B cell (primary cell): ENCODE measurements at regions not wholly inside any gene's neighbourhood (a gene's known extent, or its start where the extent isn't known, plus 50 kb on each side); places are given as distances from the start of the nearest gene placed in this dataset.
"Not testable (repeated sequence)": the region's sequence is repeated elsewhere in the genome, so short reads cannot be mapped to it uniquely, and the experiment has no call there.

Experiments
- ATAC-seq: fragments of 200-7000 bp; cut with Tn5 transposase; one replicate; pipeline ENCODE4 v1.10.0; 2021; ENCODE audit warnings: low read depth, mild to moderate bottlenecking, moderate number of reproducible peaks, moderate library complexity
- CTCF ChIA-PET: fragments of 350-600 bp; sonication (Branson Sonifier 250); formaldehyde crosslinking; loops from one replicate; lab custom pipeline; 2021; ENCODE audit warnings: antibody characterized with exemption, inconsistent platforms; lab: Charles Lee
- POLR2A ChIA-PET: fragments of 350-600 bp; sonication (Branson Sonifier 250); formaldehyde crosslinking; loops from one replicate; lab custom pipeline; 2021; ENCODE audit warnings: antibody characterized with exemption; lab: Charles Lee
- DNase-seq: peaks from one replicate; pipeline ENCODE4 v3.0.0; 2013
- H2AFZ ChIP-seq: 2 replicates; pipeline ENCODE4 v1.6.1; 2012; ENCODE audit warnings: mild to moderate bottlenecking, low read depth, low read length; ENCODE audit not compliant: insufficient read depth, poor library complexity, severe bottlenecking
- H3K27ac ChIP-seq, 2 donors: 1 replicate in 1 of 2; 2 replicates in 1 of 2; pipeline ENCODE4 v1.5.1; 2012 to 2013; ENCODE audit warnings: low read length in 2 of 2, mild to moderate bottlenecking in 2 of 2, moderate library complexity in 1 of 2
- H3K27me3 ChIP-seq, 4 experiments: fragments of 200-600 bp in 1 of 4; sonication (generic) in 1 of 4; replicated peaks in 1 of 4; 1 replicate in 2 of 4; 2 replicates in 2 of 4; pipeline versions ENCODE4 v1.6.1 to v1.7.0; 2013 to 2016; ENCODE audit warnings: low read length in 3 of 4, mild to moderate bottlenecking in 2 of 4, mixed read lengths in 1 of 4, moderate library complexity in 1 of 4; ENCODE audit not compliant: insufficient read depth in 4 of 4, control insufficient read depth in 3 of 4; ENCODE audit errors: control extremely low read depth in 1 of 4
- H3K36me3 ChIP-seq, 2 experiments: replicated peaks in 1 of 2; 1 replicate in 1 of 2; 2 replicates in 1 of 2; pipeline versions ENCODE4 v1.6.1 to v1.7.1; 2013; ENCODE audit warnings: low read length in 1 of 2; ENCODE audit not compliant: insufficient read depth in 2 of 2, control insufficient read depth in 1 of 2; ENCODE audit errors: control extremely low read depth in 1 of 2, extremely low read depth in 1 of 2
- H3K4me1 ChIP-seq, 2 donors: fragments of 200-600 bp in 1 of 2; sonication (generic) in 1 of 2; 1 replicate in 1 of 2; 2 replicates in 1 of 2; pipeline versions ENCODE4 v1.5.1 to v1.6.1; 2013 to 2017; ENCODE audit warnings: low read length in 2 of 2; ENCODE audit not compliant: control insufficient read depth in 2 of 2, insufficient read depth in 2 of 2
- H3K4me2 ChIP-seq: replicated peaks from 2 replicates; pipeline ENCODE3; 2012; ENCODE audit warnings: mild to moderate bottlenecking, low read depth, low read length; ENCODE audit not compliant: poor library complexity, severe bottlenecking
- H3K4me3 ChIP-seq, 5 experiments: fragments of 200-600 bp in 1 of 5; sonication (generic) in 1 of 5; 1 replicate in 3 of 5; 2 replicates in 2 of 5; pipeline versions ENCODE4 v1.5.1 to v1.7.0; 2011 to 2016; ENCODE audit warnings: low read length in 4 of 5, mild to moderate bottlenecking in 4 of 5, low read depth in 2 of 5, control low read depth in 1 of 5, moderate library complexity in 1 of 5; ENCODE audit not compliant: insufficient read depth in 1 of 5; ENCODE audit errors: control extremely low read depth in 1 of 5, extremely low read depth in 1 of 5
- H3K79me2 ChIP-seq: fragments of 200-600 bp; sonication (generic); one replicate; pipeline ENCODE4 v1.6.0; 2016; ENCODE audit warnings: low read length; ENCODE audit not compliant: control insufficient read depth, insufficient read depth
- H3K9ac ChIP-seq: fragments of 200-600 bp; sonication (generic); 2 replicates; pipeline ENCODE4 v1.6.1; 2017; ENCODE audit warnings: mild to moderate bottlenecking, low read length, moderate library complexity
- H3K9me3 ChIP-seq, 3 donors: one replicate each; pipeline versions ENCODE4 v1.6.1 to v1.7.1; 2013; ENCODE audit warnings: low read length in 2 of 3; ENCODE audit not compliant: control insufficient read depth in 2 of 3, insufficient read depth in 1 of 3; ENCODE audit errors: control extremely low read depth in 1 of 3
- H4K20me1 ChIP-seq: 2 replicates; pipeline ENCODE4 v1.6.0; 2012; ENCODE audit warnings: mild to moderate bottlenecking, low read length; ENCODE audit not compliant: insufficient read depth, control insufficient read depth, poor library complexity, severe bottlenecking
- H3K27ac Mint-ChIP-seq: one replicate; pipeline ENCODE4 v1.8.0; 2021; ENCODE audit warnings: mixed read lengths
- H3K27me3 Mint-ChIP-seq: one replicate; pipeline ENCODE4 v1.8.0; 2021; ENCODE audit warnings: mixed read lengths
- H3K4me1 Mint-ChIP-seq: one replicate; pipeline ENCODE4 v1.8.0; 2021; ENCODE audit warnings: mixed read lengths
- H3K4me3 Mint-ChIP-seq: one replicate; pipeline ENCODE4 v1.8.0; 2021; ENCODE audit warnings: mixed read lengths
- H3K9me3 Mint-ChIP-seq: one replicate; pipeline ENCODE4 v1.8.0; 2022; ENCODE audit warnings: mixed read lengths; ENCODE audit not compliant: insufficient read depth
- EZH2 ChIP-seq: IDR thresholded peaks from 2 replicates; pipeline ENCODE4 v1.6.1; 2012; ENCODE audit warnings: borderline replicate concordance, low read depth, mild to moderate bottlenecking, moderate library complexity, low read length; ENCODE audit not compliant: insufficient read depth, poor library complexity, severe bottlenecking
- WGBS: methylation state at CpG from one replicate; pipeline ENCODE4 v1.1.5; 2013; ENCODE audit warnings: missing lambda C conversion rate; ENCODE audit not compliant: insufficient coverage; 5-methylcytosine and 5-hydroxymethylcytosine counted together
- intact Hi-C: fragments of 100-400 bp; cut with micrococcal nuclease; formaldehyde crosslinking; loops from one replicate; pipeline ENCODE4 v1.10.0; 2022
- TF ChIP-seq, protein P1 (sequence below): fragments of 200-600 bp; IDR thresholded peaks from one replicate; pipeline ENCODE4 v1.8.0; 2022; ENCODE audit warnings: antibody characterized with exemption, mild to moderate bottlenecking

DNA sequence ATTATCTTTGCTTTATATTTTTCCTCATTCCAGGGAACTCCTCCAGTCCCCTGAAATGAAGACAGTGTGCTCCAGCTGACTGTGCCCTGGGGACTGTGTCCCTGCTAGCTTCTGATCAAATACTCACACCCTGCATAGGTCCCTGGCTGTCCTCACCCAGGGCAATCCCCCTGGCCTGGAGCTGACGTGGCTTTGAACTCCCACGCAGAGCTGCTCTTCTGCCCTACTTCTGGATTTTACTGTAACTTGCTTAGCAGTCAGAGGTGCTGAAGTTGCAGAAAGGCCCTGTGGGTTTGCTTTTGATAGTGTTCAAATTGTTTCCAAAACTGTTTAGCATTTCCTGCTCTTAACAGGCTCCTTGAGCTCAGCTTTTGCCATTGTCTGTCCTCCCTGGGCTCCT lies 186.5 kb downstream of the FASLG start:
- Histone ChIP-seq H3K4me3 (no peak overlapping the region), H3K27ac (no peak overlapping the region), H4K20me1 (no peaks in the 10 kb centered on the region), H3K79me2 (no peaks in the 10 kb centered on the region), H2AFZ (no peak overlapping the region), H3K27me3 (no peaks in the 10 kb centered on the region), H3K36me3 (no peaks in the 10 kb centered on the region), H3K4me1 (no peaks in the 10 kb centered on the region), H3K4me2 (no peak overlapping the region), H3K9me3 (no peaks in the 10 kb centered on the region), H3K9ac (no peak overlapping the region)
- no peak overlapping the region for H3K4me3 Mint-ChIP-seq
- ATAC-seq (no peak), DNase-seq (no peak)
- CTCF ChIA-PET, result interaction anchor here (0.8 to 1.6 kb wide), 2 partner anchors 19 to 102 kb away, joined by 3 to 4 read pairs; no protein-coding TSS in a partner anchor
- intact Hi-C loops, result no loop called here
- H3K27me3 Mint-ChIP-seq, result no peaks in the 10 kb centered on the region
- 67% methylated on average over 2 of the region's 2 CpGs for WGBS
- no peaks in the 10 kb centered on the region for H3K9me3 Mint-ChIP-seq
- no peaks in the 10 kb centered on the region for H3K4me1 Mint-ChIP-seq
- TF ChIP-seq, protein P1, sequence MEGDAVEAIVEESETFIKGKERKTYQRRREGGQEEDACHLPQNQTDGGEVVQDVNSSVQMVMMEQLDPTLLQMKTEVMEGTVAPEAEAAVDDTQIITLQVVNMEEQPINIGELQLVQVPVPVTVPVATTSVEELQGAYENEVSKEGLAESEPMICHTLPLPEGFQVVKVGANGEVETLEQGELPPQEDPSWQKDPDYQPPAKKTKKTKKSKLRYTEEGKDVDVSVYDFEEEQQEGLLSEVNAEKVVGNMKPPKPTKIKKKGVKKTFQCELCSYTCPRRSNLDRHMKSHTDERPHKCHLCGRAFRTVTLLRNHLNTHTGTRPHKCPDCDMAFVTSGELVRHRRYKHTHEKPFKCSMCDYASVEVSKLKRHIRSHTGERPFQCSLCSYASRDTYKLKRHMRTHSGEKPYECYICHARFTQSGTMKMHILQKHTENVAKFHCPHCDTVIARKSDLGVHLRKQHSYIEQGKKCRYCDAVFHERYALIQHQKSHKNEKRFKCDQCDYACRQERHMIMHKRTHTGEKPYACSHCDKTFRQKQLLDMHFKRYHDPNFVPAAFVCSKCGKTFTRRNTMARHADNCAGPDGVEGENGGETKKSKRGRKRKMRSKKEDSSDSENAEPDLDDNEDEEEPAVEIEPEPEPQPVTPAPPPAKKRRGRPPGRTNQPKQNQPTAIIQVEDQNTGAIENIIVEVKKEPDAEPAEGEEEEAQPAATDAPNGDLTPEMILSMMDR, result no peak
- TF ChIP-seq EZH2, result no peak
- H3K27ac Mint-ChIP-seq, result no peak overlapping the region
- POLR2A ChIA-PET, result no interaction called here

DNA sequence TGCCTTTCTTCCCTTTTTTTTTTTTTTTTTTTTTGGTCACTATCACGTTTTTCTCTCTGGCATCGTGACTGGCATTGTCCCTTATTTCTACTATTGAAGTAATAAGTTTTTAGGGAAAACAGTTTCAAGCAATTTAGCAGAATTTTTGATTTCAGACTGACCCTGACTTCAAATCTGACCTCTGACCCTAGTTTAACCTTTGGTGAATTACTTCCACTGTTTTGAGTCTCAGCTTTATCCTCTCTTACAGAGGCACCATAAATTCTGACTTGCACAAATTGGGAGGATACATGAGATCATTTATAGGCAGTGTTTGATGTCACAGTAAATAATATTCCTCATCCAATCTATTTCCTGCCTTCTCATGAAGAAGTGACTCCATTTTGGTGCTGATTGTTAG lies 187.0 kb downstream of the FASLG start:
- WGBS, result no CpG with 5 or more reads among the region's 2 CpGs
- intact Hi-C loops, result no loop called here
- Histone ChIP-seq H4K20me1 (no peaks in the 10 kb centered on the region), H3K4me2 (no peak overlapping the region), H3K27me3 (no peaks in the 10 kb centered on the region), H3K9ac (no peak overlapping the region), H3K4me1 (no peaks in the 10 kb centered on the region), H3K9me3 (no peaks in the 10 kb centered on the region), H3K79me2 (no peaks in the 10 kb centered on the region), H3K4me3 (no peak overlapping the region), H2AFZ (no peak overlapping the region), H3K27ac (no peak overlapping the region), H3K36me3 (no peaks in the 10 kb centered on the region)
- TF ChIP-seq, protein P1, result no peak
- no peak for TF ChIP-seq EZH2
- H3K27ac Mint-ChIP-seq, result no peak overlapping the region
- H3K4me1 Mint-ChIP-seq, result no peaks in the 10 kb centered on the region
- ATAC-seq (no peak), DNase-seq (no peak)
- H3K27me3 Mint-ChIP-seq, result no peaks in the 10 kb centered on the region
- ChIA-PET POLR2A (no interaction called here), CTCF (interaction anchor here (0.7 to 0.8 kb wide), 3 partner anchors 9 to 1073 kb away, joined by 3 to 6 read pairs (median 5); no protein-coding TSS in a partner anchor)
- H3K4me3 Mint-ChIP-seq, result no peak overlapping the region
- H3K9me3 Mint-ChIP-seq, result no peaks in the 10 kb centered on the region

DNA sequence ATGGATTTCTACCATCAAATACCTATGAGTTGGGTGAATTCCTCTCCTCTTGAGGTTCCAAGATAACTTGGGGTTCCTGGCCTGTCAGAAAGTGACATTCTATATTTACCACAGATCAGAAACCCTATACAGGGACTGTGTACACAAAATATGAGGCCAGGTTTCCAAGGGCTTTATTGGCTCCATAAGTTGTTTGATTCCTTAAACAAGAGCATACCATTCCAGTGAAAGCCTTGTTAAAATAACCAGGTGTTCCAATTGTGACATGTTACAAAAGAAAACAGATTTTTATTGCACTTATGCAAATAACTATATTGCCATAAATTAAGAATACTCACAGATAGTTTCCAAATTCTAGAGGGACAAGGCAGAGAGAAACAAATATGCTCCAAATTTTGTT lies 188.9 kb downstream of the FASLG start:
- intact Hi-C loops, H3K4me1 ChIP-seq, H3K27ac Mint-ChIP-seq, H3K4me3 Mint-ChIP-seq, DNase-seq, H4K20me1 ChIP-seq, H3K4me2 ChIP-seq, H3K79me2 ChIP-seq, POLR2A ChIA-PET, ATAC-seq, H3K27me3 Mint-ChIP-seq, H3K27me3 ChIP-seq, H3K9me3 Mint-ChIP-seq, CTCF ChIA-PET, H3K4me3 ChIP-seq, H2AFZ ChIP-seq, H3K27ac ChIP-seq, H3K36me3 ChIP-seq, H3K9me3 ChIP-seq, H3K9ac ChIP-seq, H3K4me1 Mint-ChIP-seq: not testable (repeated sequence)
